ENCODE measurements at regions not wholly inside any gene's neighbourhood (a gene's known extent, or its start where the extent isn't known, plus 50 kb on each side); places are given as distances from the start of the nearest gene placed in this dataset.

DNA sequence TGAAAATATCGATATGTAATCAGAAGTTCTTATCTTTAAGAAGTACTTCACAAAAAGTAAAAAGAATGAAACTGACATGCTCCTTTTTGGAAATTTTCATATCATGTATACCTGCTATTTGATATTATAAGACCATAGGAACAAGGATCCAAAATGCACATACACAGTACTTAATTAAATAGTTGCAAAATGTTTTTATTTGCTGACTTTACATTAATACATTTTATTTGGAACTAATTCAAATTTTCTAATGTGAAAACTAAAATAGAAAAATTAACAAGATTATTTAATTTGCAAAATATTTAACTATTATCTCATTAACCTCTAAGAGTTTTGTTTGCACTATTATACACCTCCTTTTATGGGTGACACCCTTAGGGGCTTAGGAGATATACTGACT lies 155.0 kb downstream of the TRAM1L1 start:
- no peak overlapping the region for H3K27ac ChIP-seq (ENCODE audit: insufficient read depth, low read length)
- no peaks in the 10 kb centered on the region for H3K9me3 ChIP-seq (ENCODE audit: control insufficient read depth, insufficient read depth, low read depth, low read length)
- H3K27me3 ChIP-seq (ENCODE audit: control insufficient read depth, insufficient read depth, low read length), result no peaks in the 10 kb centered on the region
- no peak for TF ChIP-seq EZH2 (IDR thresholded peaks at IDR 0.05; ENCODE audit: low read length, missing control alignments)
- TF ChIP-seq, protein P1, sequence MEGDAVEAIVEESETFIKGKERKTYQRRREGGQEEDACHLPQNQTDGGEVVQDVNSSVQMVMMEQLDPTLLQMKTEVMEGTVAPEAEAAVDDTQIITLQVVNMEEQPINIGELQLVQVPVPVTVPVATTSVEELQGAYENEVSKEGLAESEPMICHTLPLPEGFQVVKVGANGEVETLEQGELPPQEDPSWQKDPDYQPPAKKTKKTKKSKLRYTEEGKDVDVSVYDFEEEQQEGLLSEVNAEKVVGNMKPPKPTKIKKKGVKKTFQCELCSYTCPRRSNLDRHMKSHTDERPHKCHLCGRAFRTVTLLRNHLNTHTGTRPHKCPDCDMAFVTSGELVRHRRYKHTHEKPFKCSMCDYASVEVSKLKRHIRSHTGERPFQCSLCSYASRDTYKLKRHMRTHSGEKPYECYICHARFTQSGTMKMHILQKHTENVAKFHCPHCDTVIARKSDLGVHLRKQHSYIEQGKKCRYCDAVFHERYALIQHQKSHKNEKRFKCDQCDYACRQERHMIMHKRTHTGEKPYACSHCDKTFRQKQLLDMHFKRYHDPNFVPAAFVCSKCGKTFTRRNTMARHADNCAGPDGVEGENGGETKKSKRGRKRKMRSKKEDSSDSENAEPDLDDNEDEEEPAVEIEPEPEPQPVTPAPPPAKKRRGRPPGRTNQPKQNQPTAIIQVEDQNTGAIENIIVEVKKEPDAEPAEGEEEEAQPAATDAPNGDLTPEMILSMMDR (conservative IDR thresholded peaks at IDR 0.05 in 1 of 2, IDR thresholded peaks at IDR 0.05 in 1 of 2; ENCODE audit: low read depth in 1 of 2, low read length in 2 of 2), result no peak
- no peaks in the 10 kb centered on the region for H3K79me2 ChIP-seq (ENCODE audit: control insufficient read depth, insufficient read depth, low read length)
- DNase-seq (ENCODE audit: low read depth in 2 of 2), result no peak
- H3K4me2 ChIP-seq (ENCODE audit: extremely low read depth, insufficient read depth, low read length), result no peak overlapping the region
- no peak overlapping the region for H3K9ac ChIP-seq (ENCODE audit: insufficient read depth, low read length)
- no peaks in the 10 kb centered on the region for H4K20me1 ChIP-seq (ENCODE audit: control insufficient read depth, extremely low read depth, insufficient read depth, low read length)
- H3K36me3 ChIP-seq (ENCODE audit: control insufficient read depth, insufficient read depth, low read length), result no peaks in the 10 kb centered on the region
- H3K4me3 ChIP-seq (replicated peaks in 1 of 4; ENCODE audit: control extremely low read depth in 1 of 4, insufficient read depth in 1 of 4, low read depth in 3 of 4, low read length in 4 of 4), result no peak overlapping the region
- no peak overlapping the region for H2AFZ ChIP-seq (ENCODE audit: low read length)
- no peaks in the 10 kb centered on the region for H3K4me1 ChIP-seq (ENCODE audit: control insufficient read depth, extremely low read depth, insufficient read depth, low read length)

- no peak overlapping the region for H2AFZ ChIP-seq (ENCODE audit: low read length)
- no peaks in the 10 kb centered on the region for H3K79me2 ChIP-seq (ENCODE audit: control insufficient read depth, insufficient read depth, low read length)
- DNase-seq (ENCODE audit: low read depth in 2 of 2), result no peak
- H4K20me1 ChIP-seq (ENCODE audit: control insufficient read depth, extremely low read depth, insufficient read depth, low read length), result no peaks in the 10 kb centered on the region
- H3K4me1 ChIP-seq (ENCODE audit: control insufficient read depth, extremely low read depth, insufficient read depth, low read length), result no peaks in the 10 kb centered on the region
- TF ChIP-seq EZH2 (IDR thresholded peaks at IDR 0.05; ENCODE audit: low read length, missing control alignments), result no peak
- TF ChIP-seq, protein P1 (conservative IDR thresholded peaks at IDR 0.05 in 1 of 2, IDR thresholded peaks at IDR 0.05 in 1 of 2; ENCODE audit: low read depth in 1 of 2, low read length in 2 of 2), result no peak
- no peaks in the 10 kb centered on the region for H3K9me3 ChIP-seq (ENCODE audit: control insufficient read depth, insufficient read depth, low read depth, low read length)
- no peak overlapping the region for H3K9ac ChIP-seq (ENCODE audit: insufficient read depth, low read length)
- no peak overlapping the region for H3K4me2 ChIP-seq (ENCODE audit: extremely low read depth, insufficient read depth, low read length)
- no peak overlapping the region for H3K4me3 ChIP-seq (replicated peaks in 1 of 4; ENCODE audit: control extremely low read depth in 1 of 4, insufficient read depth in 1 of 4, low read depth in 3 of 4, low read length in 4 of 4)
- H3K27ac ChIP-seq (ENCODE audit: insufficient read depth, low read length), result no peak overlapping the region
- H3K27me3 ChIP-seq (ENCODE audit: control insufficient read depth, insufficient read depth, low read length), result no peaks in the 10 kb centered on the region
- no peaks in the 10 kb centered on the region for H3K36me3 ChIP-seq (ENCODE audit: control insufficient read depth, insufficient read depth, low read length)
Measured at GRCh38 chr4:116926631-116927295, 158.6 kb downstream of the TRAM1L1 start.

- Histone ChIP-seq H3K36me3 (ENCODE audit: control insufficient read depth, insufficient read depth, low read length) (no peaks in the 10 kb centered on the region), H3K9me3 (ENCODE audit: control insufficient read depth, insufficient read depth, low read depth, low read length) (no peaks in the 10 kb centered on the region), H3K79me2 (ENCODE audit: control insufficient read depth, insufficient read depth, low read length) (no peaks in the 10 kb centered on the region), H3K4me1 (ENCODE audit: control insufficient read depth, extremely low read depth, insufficient read depth, low read length) (no peaks in the 10 kb centered on the region), H3K9ac (ENCODE audit: insufficient read depth, low read length) (no peak overlapping the region), H3K27me3 (ENCODE audit: control insufficient read depth, insufficient read depth, low read length) (no peaks in the 10 kb centered on the region), H3K4me2 (ENCODE audit: extremely low read depth, insufficient read depth, low read length) (no peak overlapping the region), H4K20me1 (ENCODE audit: control insufficient read depth, extremely low read depth, insufficient read depth, low read length) (no peaks in the 10 kb centered on the region), H3K4me3 (replicated peaks in 1 of 4; ENCODE audit: control extremely low read depth in 1 of 4, insufficient read depth in 1 of 4, low read depth in 3 of 4, low read length in 4 of 4) (no peak overlapping the region), H3K27ac (ENCODE audit: insufficient read depth, low read length) (no peak overlapping the region), H2AFZ (ENCODE audit: low read length) (no peak overlapping the region)
- DNase-seq (ENCODE audit: low read depth in 2 of 2), result peak in 1 of 2 donors; percentile 37
- TF ChIP-seq EZH2 (IDR thresholded peaks at IDR 0.05; ENCODE audit: low read length, missing control alignments), result no peak
Measured at GRCh38 chr4:116925900-116926457, 159.4 kb downstream of the TRAM1L1 start.
